22Rv1 (cell line): ENCODE measurements at regions not wholly inside any gene's neighbourhood (a gene's known extent, or its start where the extent isn't known, plus 50 kb on each side); places are given as distances from the start of the nearest gene placed in this dataset.

ENCODE experiments used
- H3K27ac ChIP-seq: fragments of 450-650 bp; 2 replicates; pipeline ENCODE4 v1.5.1; 2017
- CTCF ChIP-seq: fragments of 450-650 bp; IDR thresholded peaks from 2 replicates; pipeline ENCODE4 v1.5.1; 2017; ENCODE audit warnings: mild to moderate bottlenecking
- ZFX ChIP-seq: fragments of 450-650 bp; IDR thresholded peaks from 2 replicates; pipeline ENCODE4 v1.6.1; 2017; ENCODE audit warnings: antibody characterized with exemption, borderline replicate concordance

GRCh38 chr7:84633-85020 lies 107.7 kb upstream of the FAM20C start:
- H3K27ac ChIP-seq, result no peak overlapping the region
- TF ChIP-seq ZFX (no peak), CTCF (no peak)

- TF ChIP-seq ZFX (no peak), CTCF (no peak)
- H3K27ac ChIP-seq, result no peak overlapping the region
Observed at GRCh38 chr7:85074-85882, 107.1 kb upstream of the FAM20C start.

- TF ChIP-seq CTCF (no peak), ZFX (no peak)
- no peak overlapping the region for H3K27ac ChIP-seq
Observed at GRCh38 chr7:85883-86515, 106.4 kb upstream of the FAM20C start.

- TF ChIP-seq ZFX (no peak), CTCF (no peak)
Observed at GRCh38 chr7:86629-87028, 105.7 kb upstream of the FAM20C start.

GRCh38 chr7:87047-87446 lies 105.3 kb upstream of the FAM20C start:
- no peak for TF ChIP-seq CTCF
- no peak for TF ChIP-seq ZFX
- no peak overlapping the region for H3K27ac ChIP-seq

More at GRCh38 chr7:86629-87028, 105.7 kb upstream of the FAM20C start:
- no peak overlapping the region for H3K27ac ChIP-seq

- H3K27ac ChIP-seq, result no peak overlapping the region
- TF ChIP-seq ZFX (no peak), CTCF (no peak)
Observed at GRCh38 chr7:87671-88070, 104.7 kb upstream of the FAM20C start.
